SK-N-SH (cell line): ENCODE measurements at regions not wholly inside any gene's neighbourhood (a gene's known extent, or its start where the extent isn't known, plus 50 kb on each side); places are given as distances from the start of the nearest gene placed in this dataset.

Source experiments
- CTCF ChIA-PET: fragments of 300-600, 350-600 bp; formaldehyde crosslinking; extraction: SDS; loops from one replicate; lab custom pipeline; 2021; lab: Yijun Ruan, JAX
- POLR2A ChIA-PET: fragments of 350-600 bp; sonication (Branson Sonifier 250); formaldehyde crosslinking; extraction: SDS; loops from one replicate; lab custom pipeline; 2020; ENCODE audit warnings: antibody characterized with exemption, inconsistent platforms; lab: Yijun Ruan, JAX
- DNase-seq: peaks from one replicate; pipeline ENCODE4 v3.0.0; 2012
- H2AFZ ChIP-seq: fragments of 200-600 bp; sonication (generic); 2 replicates; pipeline ENCODE4 v1.8.1; 2016; ENCODE audit warnings: antibody characterized with exemption, mild to moderate bottlenecking, low read depth
- H3F3A ChIP-seq: fragments of 200-600 bp; sonication (generic); replicated peaks from 2 replicates; pipeline ENCODE3; 2016; ENCODE audit warnings: antibody characterized with exemption, mild to moderate bottlenecking; ENCODE audit not compliant: insufficient read depth
- H3K27ac ChIP-seq, 2 experiments: fragments of 200-500 bp in 1 of 2; fragments of 200-600 bp in 1 of 2; sonication (Bioruptor generic) in 1 of 2; sonication (generic), shearing (Covaris generic) in 1 of 2; 2 replicates each; pipeline versions ENCODE4 v1.5.1 to v1.6.1; 2014 to 2016; ENCODE audit warnings: low read depth in 2 of 2, inconsistent platforms in 1 of 2, low read length in 1 of 2, mild to moderate bottlenecking in 1 of 2, mixed read lengths in 1 of 2
- H3K27me3 ChIP-seq: fragments of 200-600 bp; sonication (generic), shearing (Covaris generic); 2 replicates; pipeline ENCODE4 v1.6.1; 2016; ENCODE audit warnings: mixed run types; ENCODE audit not compliant: insufficient read depth
- H3K36me3 ChIP-seq, 2 experiments: fragments of 200-500 bp in 1 of 2; fragments of 200-600 bp in 1 of 2; sonication (Bioruptor generic) in 1 of 2; sonication (generic) in 1 of 2; replicated peaks in 1 of 2; 2 replicates each; pipeline versions ENCODE3 to v1.5.1; 2014 to 2016; ENCODE audit warnings: low read length in 1 of 2, mild to moderate bottlenecking in 1 of 2; ENCODE audit not compliant: insufficient read depth in 2 of 2, control insufficient read depth in 1 of 2
- H3K4me1 ChIP-seq, 2 experiments: fragments of 200-500 bp in 1 of 2; fragments of 200-600 bp in 1 of 2; sonication (Bioruptor generic) in 1 of 2; sonication (generic), shearing (Covaris generic) in 1 of 2; 2 replicates each; pipeline versions ENCODE4 v1.5.1 to v1.6.1; 2014 to 2016; ENCODE audit warnings: low read depth in 1 of 2, low read length in 1 of 2, mixed run types in 1 of 2; ENCODE audit not compliant: insufficient read depth in 2 of 2, control insufficient read depth in 1 of 2
- H3K4me2 ChIP-seq: fragments of 200-600 bp; sonication (generic), shearing (Covaris generic); 2 replicates; pipeline ENCODE4 v1.6.1; 2017; ENCODE audit warnings: mixed run types
- H3K4me3 ChIP-seq, 2 experiments: fragments of 200-500 bp in 1 of 2; fragments of 200-600 bp in 1 of 2; sonication (Bioruptor generic) in 1 of 2; sonication (generic), shearing (Covaris generic) in 1 of 2; 2 replicates each; pipeline versions ENCODE4 v1.5.1 to v1.8.1; 2014 to 2016; ENCODE audit warnings: low read depth in 2 of 2, inconsistent platforms in 1 of 2, low read length in 1 of 2, mild to moderate bottlenecking in 1 of 2, mixed read lengths in 1 of 2, moderate library complexity in 1 of 2
- H3K79me2 ChIP-seq: fragments of 200-600 bp; sonication (generic); 2 replicates; pipeline ENCODE4 v1.8.1; 2017; ENCODE audit warnings: mild to moderate bottlenecking; ENCODE audit not compliant: insufficient read depth
- H3K9ac ChIP-seq: fragments of 200-600 bp; sonication (generic); 2 replicates; pipeline ENCODE4 v1.6.1; 2017; ENCODE audit warnings: mixed run types
- H3K9me2 ChIP-seq: fragments of 200-600 bp; sonication (generic); 2 replicates; pipeline ENCODE4 v1.6.1; 2017; ENCODE audit warnings: mixed run types
- H3K9me3 ChIP-seq: fragments of 200-600 bp; sonication (generic); 2 replicates; pipeline ENCODE4 v1.6.1; 2017; ENCODE audit warnings: mixed run types, mild to moderate bottlenecking, moderate library complexity
- H4K20me1 ChIP-seq: fragments of 200-600 bp; sonication (generic); 2 replicates; pipeline ENCODE4 v1.6.1; 2017; ENCODE audit warnings: mild to moderate bottlenecking, mixed run types; ENCODE audit not compliant: insufficient read depth
- CHD2 ChIP-seq: fragments of 150-350 bp; IDR thresholded peaks from 2 replicates; pipeline ENCODE4 v1.6.1; 2018; ENCODE audit warnings: low read length; ENCODE audit not compliant: partially characterized antibody
- ELF1 ChIP-seq: IDR thresholded peaks from 2 replicates; pipeline ENCODE4 v1.4.0; 2012
- EP300 ChIP-seq, 2 experiments: IDR thresholded peaks; 2 replicates each; pipeline versions ENCODE4 v1.4.0 to v1.6.1; 2012; ENCODE audit warnings: borderline replicate concordance in 1 of 2, low read depth in 1 of 2, low read length in 1 of 2
- EZH2phosphoT487 ChIP-seq: fragments of 200-600 bp; sonication (generic); IDR thresholded peaks from 2 replicates; pipeline ENCODE4 v1.6.1; 2017; ENCODE audit warnings: low read depth, mixed run types, mild to moderate bottlenecking, antibody characterized with exemption, moderate library complexity, borderline replicate concordance
- FOXJ3 ChIP-seq: sonication (generic); formaldehyde crosslinking; IDR thresholded peaks from 2 replicates; pipeline ENCODE4 v1.5.1; 2020; ENCODE audit warnings: mild to moderate bottlenecking, missing genetic modification reagents
- FOXM1 ChIP-seq: IDR thresholded peaks from 2 replicates; pipeline ENCODE4 v1.4.0; 2012; ENCODE audit warnings: low read depth, mild to moderate bottlenecking
- GABPA ChIP-seq: IDR thresholded peaks from 2 replicates; pipeline ENCODE4 v1.4.0; 2012; ENCODE audit warnings: low read depth, mild to moderate bottlenecking
- GATA2 ChIP-seq: sonication (generic); formaldehyde crosslinking; IDR thresholded peaks from 2 replicates; pipeline ENCODE4 v1.5.0; 2020; ENCODE audit warnings: mild to moderate bottlenecking, missing genetic modification reagents
- MEF2A ChIP-seq: IDR thresholded peaks from 2 replicates; pipeline ENCODE4 v1.4.0; 2012; ENCODE audit warnings: low read depth, borderline replicate concordance
- RAD21 ChIP-seq: IDR thresholded peaks from 2 replicates; pipeline ENCODE4 v1.6.1; 2012; ENCODE audit warnings: mild to moderate bottlenecking, low read length
- RCOR1 ChIP-seq: fragments of 150-350 bp; IDR thresholded peaks from 2 replicates; pipeline ENCODE4 v1.6.1; 2017; ENCODE audit warnings: antibody characterized with exemption, low read length
- RXRA ChIP-seq: IDR thresholded peaks from 2 replicates; pipeline ENCODE4 v1.4.0; 2012; ENCODE audit warnings: low read depth, mild to moderate bottlenecking, borderline replicate concordance
- SMC3 ChIP-seq: IDR thresholded peaks from 2 replicates; pipeline ENCODE4 v1.6.1; 2012; ENCODE audit warnings: low read depth, low read length, improper control_type of control experiment
- TAF1 ChIP-seq: IDR thresholded peaks from 2 replicates; pipeline ENCODE4 v1.6.1; 2012; ENCODE audit warnings: low read depth, mild to moderate bottlenecking, low read length, moderate library complexity, borderline replicate concordance
- TCF12 ChIP-seq: IDR thresholded peaks from 2 replicates; pipeline ENCODE4 v1.4.0; 2012
- TEAD4 ChIP-seq: IDR thresholded peaks from 2 replicates; pipeline ENCODE4 v1.4.0; 2012; ENCODE audit warnings: mild to moderate bottlenecking, borderline replicate concordance; ENCODE audit not compliant: insufficient read depth
- WGBS: methylation state at CpG from one replicate; pipeline ENCODE4 v1.1.6; 2017; ENCODE audit warnings: low lambda C conversion rate; 5-methylcytosine and 5-hydroxymethylcytosine counted together
- TF ChIP-seq, protein P1 (sequence below): IDR thresholded peaks from 2 replicates; pipeline ENCODE4 v1.4.0; 2012; ENCODE audit warnings: low read depth, borderline replicate concordance
- TF ChIP-seq, protein P2 (sequence below): fragments of 150-350 bp; IDR thresholded peaks from 2 replicates; pipeline ENCODE4 v1.6.1; 2016; ENCODE audit warnings: mild to moderate bottlenecking, low read depth, low read length
- TF ChIP-seq, protein P3 (sequence below): fragments of 150-350 bp; IDR thresholded peaks from 2 replicates; pipeline ENCODE4 v1.6.1; 2017; ENCODE audit warnings: antibody characterized with exemption, low read length, low read depth, borderline replicate concordance
- TF ChIP-seq, protein P4 (sequence below): IDR thresholded peaks from 2 replicates; pipeline ENCODE4 v1.4.0; 2012; ENCODE audit warnings: low read depth
- TF ChIP-seq, protein P5 (sequence below): fragments of 200-600 bp; sonication (generic); IDR thresholded peaks from 2 replicates; pipeline ENCODE4 v1.6.1; 2017; ENCODE audit warnings: antibody characterized with exemption, mild to moderate bottlenecking, moderate library complexity
- TF ChIP-seq, protein P6 (sequence below): IDR thresholded peaks from 2 replicates; pipeline ENCODE4; 2012

DNA sequence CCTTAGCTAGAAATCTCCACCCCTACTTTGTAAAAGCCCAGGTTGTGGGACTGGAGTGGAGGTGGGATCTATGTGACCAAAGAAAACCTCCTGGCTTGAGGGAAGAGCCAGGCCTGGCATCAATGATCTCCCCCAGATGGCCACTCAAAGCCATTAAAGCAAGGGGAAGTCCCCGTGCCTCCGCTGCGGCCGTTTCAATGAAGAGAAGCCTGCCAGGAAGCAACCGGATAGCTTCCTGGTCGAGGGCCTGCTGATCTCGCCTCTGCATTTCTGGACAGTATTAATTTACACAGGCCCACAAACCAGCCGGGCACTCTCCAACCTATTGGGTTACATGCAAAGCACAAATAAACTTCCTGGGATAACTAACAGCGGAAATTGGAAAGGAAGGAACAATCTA lies 160.5 kb upstream of the MSX2 start:
- H3K36me3 ChIP-seq, result no peaks in the 10 kb centered on the region
- TF ChIP-seq EP300 (IDR thresholded peaks at IDR 0.05; ENCODE audit: borderline replicate concordance in 1 of 2, low read depth in 1 of 2, low read length in 1 of 2), result no peak
- TF ChIP-seq, protein P1, sequence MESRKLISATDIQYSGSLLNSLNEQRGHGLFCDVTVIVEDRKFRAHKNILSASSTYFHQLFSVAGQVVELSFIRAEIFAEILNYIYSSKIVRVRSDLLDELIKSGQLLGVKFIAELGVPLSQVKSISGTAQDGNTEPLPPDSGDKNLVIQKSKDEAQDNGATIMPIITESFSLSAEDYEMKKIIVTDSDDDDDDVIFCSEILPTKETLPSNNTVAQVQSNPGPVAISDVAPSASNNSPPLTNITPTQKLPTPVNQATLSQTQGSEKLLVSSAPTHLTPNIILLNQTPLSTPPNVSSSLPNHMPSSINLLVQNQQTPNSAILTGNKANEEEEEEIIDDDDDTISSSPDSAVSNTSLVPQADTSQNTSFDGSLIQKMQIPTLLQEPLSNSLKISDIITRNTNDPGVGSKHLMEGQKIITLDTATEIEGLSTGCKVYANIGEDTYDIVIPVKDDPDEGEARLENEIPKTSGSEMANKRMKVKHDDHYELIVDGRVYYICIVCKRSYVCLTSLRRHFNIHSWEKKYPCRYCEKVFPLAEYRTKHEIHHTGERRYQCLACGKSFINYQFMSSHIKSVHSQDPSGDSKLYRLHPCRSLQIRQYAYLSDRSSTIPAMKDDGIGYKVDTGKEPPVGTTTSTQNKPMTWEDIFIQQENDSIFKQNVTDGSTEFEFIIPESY, result no peak
- peak; percentile 9; the same call in 1 of the 2 replicates for TF ChIP-seq RAD21
- TF ChIP-seq ELF1, result no peak
- TF ChIP-seq, protein P2, sequence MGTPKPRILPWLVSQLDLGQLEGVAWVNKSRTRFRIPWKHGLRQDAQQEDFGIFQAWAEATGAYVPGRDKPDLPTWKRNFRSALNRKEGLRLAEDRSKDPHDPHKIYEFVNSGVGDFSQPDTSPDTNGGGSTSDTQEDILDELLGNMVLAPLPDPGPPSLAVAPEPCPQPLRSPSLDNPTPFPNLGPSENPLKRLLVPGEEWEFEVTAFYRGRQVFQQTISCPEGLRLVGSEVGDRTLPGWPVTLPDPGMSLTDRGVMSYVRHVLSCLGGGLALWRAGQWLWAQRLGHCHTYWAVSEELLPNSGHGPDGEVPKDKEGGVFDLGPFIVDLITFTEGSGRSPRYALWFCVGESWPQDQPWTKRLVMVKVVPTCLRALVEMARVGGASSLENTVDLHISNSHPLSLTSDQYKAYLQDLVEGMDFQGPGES, result no peak
- TF ChIP-seq TAF1, result no peak
- TF ChIP-seq FOXJ3 (CRISPR knock-in tag), result no peak
- TF ChIP-seq RXRA, result no peak
- peak; percentile 20; the same call in 1 of the 2 replicates for TF ChIP-seq GABPA
- TF ChIP-seq, protein P3, sequence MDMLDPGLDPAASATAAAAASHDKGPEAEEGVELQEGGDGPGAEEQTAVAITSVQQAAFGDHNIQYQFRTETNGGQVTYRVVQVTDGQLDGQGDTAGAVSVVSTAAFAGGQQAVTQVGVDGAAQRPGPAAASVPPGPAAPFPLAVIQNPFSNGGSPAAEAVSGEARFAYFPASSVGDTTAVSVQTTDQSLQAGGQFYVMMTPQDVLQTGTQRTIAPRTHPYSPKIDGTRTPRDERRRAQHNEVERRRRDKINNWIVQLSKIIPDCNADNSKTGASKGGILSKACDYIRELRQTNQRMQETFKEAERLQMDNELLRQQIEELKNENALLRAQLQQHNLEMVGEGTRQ, result no peak
- TF ChIP-seq, protein P4, sequence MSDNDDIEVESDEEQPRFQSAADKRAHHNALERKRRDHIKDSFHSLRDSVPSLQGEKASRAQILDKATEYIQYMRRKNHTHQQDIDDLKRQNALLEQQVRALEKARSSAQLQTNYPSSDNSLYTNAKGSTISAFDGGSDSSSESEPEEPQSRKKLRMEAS, result no peak
- no peak for TF ChIP-seq SMC3
- TF ChIP-seq, protein P5, sequence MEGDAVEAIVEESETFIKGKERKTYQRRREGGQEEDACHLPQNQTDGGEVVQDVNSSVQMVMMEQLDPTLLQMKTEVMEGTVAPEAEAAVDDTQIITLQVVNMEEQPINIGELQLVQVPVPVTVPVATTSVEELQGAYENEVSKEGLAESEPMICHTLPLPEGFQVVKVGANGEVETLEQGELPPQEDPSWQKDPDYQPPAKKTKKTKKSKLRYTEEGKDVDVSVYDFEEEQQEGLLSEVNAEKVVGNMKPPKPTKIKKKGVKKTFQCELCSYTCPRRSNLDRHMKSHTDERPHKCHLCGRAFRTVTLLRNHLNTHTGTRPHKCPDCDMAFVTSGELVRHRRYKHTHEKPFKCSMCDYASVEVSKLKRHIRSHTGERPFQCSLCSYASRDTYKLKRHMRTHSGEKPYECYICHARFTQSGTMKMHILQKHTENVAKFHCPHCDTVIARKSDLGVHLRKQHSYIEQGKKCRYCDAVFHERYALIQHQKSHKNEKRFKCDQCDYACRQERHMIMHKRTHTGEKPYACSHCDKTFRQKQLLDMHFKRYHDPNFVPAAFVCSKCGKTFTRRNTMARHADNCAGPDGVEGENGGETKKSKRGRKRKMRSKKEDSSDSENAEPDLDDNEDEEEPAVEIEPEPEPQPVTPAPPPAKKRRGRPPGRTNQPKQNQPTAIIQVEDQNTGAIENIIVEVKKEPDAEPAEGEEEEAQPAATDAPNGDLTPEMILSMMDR, result no peak
- TF ChIP-seq RCOR1, result 0 out of 2 replicates have a peak, but pooled peaks have one; percentile 7
- TF ChIP-seq FOXM1, result no peak
- TF ChIP-seq TCF12, result 0 out of 2 replicates have a peak, but pooled peaks have one; percentile 8
- no peak for TF ChIP-seq EZH2phosphoT487
- TF ChIP-seq, protein P6, sequence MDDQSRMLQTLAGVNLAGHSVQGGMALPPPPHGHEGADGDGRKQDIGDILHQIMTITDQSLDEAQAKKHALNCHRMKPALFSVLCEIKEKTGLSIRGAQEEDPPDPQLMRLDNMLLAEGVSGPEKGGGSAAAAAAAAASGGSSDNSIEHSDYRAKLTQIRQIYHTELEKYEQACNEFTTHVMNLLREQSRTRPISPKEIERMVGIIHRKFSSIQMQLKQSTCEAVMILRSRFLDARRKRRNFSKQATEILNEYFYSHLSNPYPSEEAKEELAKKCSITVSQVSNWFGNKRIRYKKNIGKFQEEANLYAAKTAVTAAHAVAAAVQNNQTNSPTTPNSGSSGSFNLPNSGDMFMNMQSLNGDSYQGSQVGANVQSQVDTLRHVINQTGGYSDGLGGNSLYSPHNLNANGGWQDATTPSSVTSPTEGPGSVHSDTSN, result no peak
- TF ChIP-seq TEAD4, result no peak
- no peak for TF ChIP-seq MEF2A
- no peak for TF ChIP-seq GATA2
- TF ChIP-seq CHD2, result no peak
- DNase-seq, result peak; percentile 71

More for the DNA sequence above, 160.5 kb upstream of the MSX2 start:
- Histone ChIP-seq H3K4me2 (no peak overlapping the region), H3K9ac (no peak overlapping the region), H3K27ac (peak overlapping the region in 1 of 2 experiments; percentile 53; a peak in 2 of 4 replicates), H3K9me3 (no peaks in the 10 kb centered on the region), H3K27me3 (no peaks in the 10 kb centered on the region), H4K20me1 (no peaks in the 10 kb centered on the region), H3K79me2 (no peaks in the 10 kb centered on the region), H3F3A (no peaks in the 10 kb centered on the region), H3K4me3 (no peak overlapping the region), H3K9me2 (no peaks in the 10 kb centered on the region), H3K4me1 (peaks cover 0 to 8% of the 10 kb centered on the region in 2 experiments; a peak in 1 of 4 replicates), H2AFZ (0 out of 2 replicates have a peak overlapping the region, but pooled peaks have one; percentile 57)
- WGBS, result 24% methylated on average over 9 of the region's 9 CpGs
- CTCF ChIA-PET, result interaction anchor here (0.6 to 1.9 kb wide), 3 partner anchors 10 to 791 kb away, joined by 3 to 6 read pairs (median 3); no protein-coding TSS in a partner anchor
- POLR2A ChIA-PET, result interaction anchor here (0.9 kb wide), 1 partner anchor 10 kb away, joined by 3 read pairs; no protein-coding TSS in a partner anchor
